ENCODE measurements at regions not wholly inside any gene's neighbourhood (a gene's known extent, or its start where the extent isn't known, plus 50 kb on each side); places are given as distances from the start of the nearest gene placed in this dataset.
"Not testable (repeated sequence)": the region's sequence is repeated elsewhere in the genome, so short reads cannot be mapped to it uniquely, and the experiment has no call there.

GRCh38 chr7:138194567-138194966 is 118.3 kb downstream of the AKR1D1 start:
- Histone ChIP-seq H3K4me3 (ENCODE audit: low read depth, low read length) (no peak overlapping the region), H3K27me3 (ENCODE audit: control insufficient read depth, insufficient read depth, low read length) (no peaks in the 10 kb centered on the region), H3K36me3 (ENCODE audit: control insufficient read depth, insufficient read depth, low read length) (no peaks in the 10 kb centered on the region), H3K27ac (ENCODE audit: low read depth, low read length) (no peak overlapping the region), H3K4me1 (ENCODE audit: control insufficient read depth, insufficient read depth, low read length) (no peaks in the 10 kb centered on the region), H3K9me3 (ENCODE audit: control insufficient read depth, insufficient read depth, low read length) (no peaks in the 10 kb centered on the region)
- 95% methylated on average over 4 of the region's 8 CpGs for WGBS (ENCODE audit: insufficient coverage)
- no peak for DNase-seq (ENCODE audit: low read depth in 4 of 6, low spot score in 6 of 6)

DNA sequence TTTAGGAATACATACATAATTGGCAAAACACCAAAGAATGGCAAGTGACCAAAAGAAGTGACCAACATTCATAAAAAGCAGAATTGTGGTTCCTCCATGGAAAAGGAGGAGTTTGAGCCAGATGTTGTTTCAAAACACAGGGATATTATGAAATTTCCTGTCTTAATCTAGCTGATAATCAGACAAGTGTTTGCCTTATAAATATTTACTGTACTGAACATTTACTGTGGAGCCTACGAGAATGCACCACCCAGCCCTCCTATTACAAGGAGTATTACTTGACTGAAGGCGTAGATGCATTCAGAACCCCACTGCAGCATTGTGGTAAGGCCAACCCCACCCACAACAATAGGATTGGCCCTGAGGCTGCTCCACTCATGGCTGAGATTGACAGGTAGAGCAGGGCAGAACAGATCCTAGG is 118.9 kb downstream of the AKR1D1 start:
- 90% methylated on average over 2 of the region's 2 CpGs for WGBS (ENCODE audit: insufficient coverage)
- Histone ChIP-seq H3K27ac (ENCODE audit: low read depth, low read length) (no peak overlapping the region), H3K27me3 (ENCODE audit: control insufficient read depth, insufficient read depth, low read length) (no peaks in the 10 kb centered on the region), H3K36me3 (ENCODE audit: control insufficient read depth, insufficient read depth, low read length) (no peaks in the 10 kb centered on the region), H3K4me3 (ENCODE audit: low read depth, low read length) (no peak overlapping the region), H3K4me1 (ENCODE audit: control insufficient read depth, insufficient read depth, low read length) (no peaks in the 10 kb centered on the region), H3K9me3 (ENCODE audit: control insufficient read depth, insufficient read depth, low read length) (no peaks in the 10 kb centered on the region)
- no peak for DNase-seq (ENCODE audit: low read depth in 4 of 6, low spot score in 6 of 6)

DNA sequence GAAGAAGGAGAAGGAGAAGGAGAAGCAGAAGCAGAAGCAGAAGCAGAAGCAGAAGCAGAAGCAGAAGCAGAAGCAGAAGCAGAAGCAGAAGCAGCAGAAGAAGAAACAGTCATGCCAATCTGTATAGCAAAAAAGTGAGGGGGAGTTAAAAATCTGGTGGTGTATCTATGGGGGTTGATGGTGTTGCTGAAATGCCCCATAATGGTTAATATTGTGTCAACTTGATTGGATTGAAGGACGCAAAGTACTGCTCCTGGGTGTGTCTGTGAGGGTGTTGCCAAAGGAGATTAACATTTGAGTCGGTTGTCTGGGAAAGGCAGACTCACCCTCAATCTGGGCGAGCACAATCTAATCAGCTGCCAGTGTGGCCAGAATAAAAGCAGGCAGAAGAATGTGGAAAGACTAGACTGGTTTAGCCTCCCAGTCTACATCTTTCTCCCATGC is 120.3 kb downstream of the AKR1D1 start:
- H3K9me3 ChIP-seq (ENCODE audit: control insufficient read depth, insufficient read depth, low read length); H3K4me1 ChIP-seq (ENCODE audit: control insufficient read depth, insufficient read depth, low read length); DNase-seq (ENCODE audit: low read depth in 4 of 6, low spot score in 6 of 6); H3K27ac ChIP-seq (ENCODE audit: low read depth, low read length); H3K36me3 ChIP-seq (ENCODE audit: control insufficient read depth, insufficient read depth, low read length); H3K27me3 ChIP-seq (ENCODE audit: control insufficient read depth, insufficient read depth, low read length); H3K4me3 ChIP-seq (ENCODE audit: low read depth, low read length): not testable (repeated sequence)
- WGBS (ENCODE audit: insufficient coverage), result 100% methylated on average over 3 of the region's 3 CpGs

DNA sequence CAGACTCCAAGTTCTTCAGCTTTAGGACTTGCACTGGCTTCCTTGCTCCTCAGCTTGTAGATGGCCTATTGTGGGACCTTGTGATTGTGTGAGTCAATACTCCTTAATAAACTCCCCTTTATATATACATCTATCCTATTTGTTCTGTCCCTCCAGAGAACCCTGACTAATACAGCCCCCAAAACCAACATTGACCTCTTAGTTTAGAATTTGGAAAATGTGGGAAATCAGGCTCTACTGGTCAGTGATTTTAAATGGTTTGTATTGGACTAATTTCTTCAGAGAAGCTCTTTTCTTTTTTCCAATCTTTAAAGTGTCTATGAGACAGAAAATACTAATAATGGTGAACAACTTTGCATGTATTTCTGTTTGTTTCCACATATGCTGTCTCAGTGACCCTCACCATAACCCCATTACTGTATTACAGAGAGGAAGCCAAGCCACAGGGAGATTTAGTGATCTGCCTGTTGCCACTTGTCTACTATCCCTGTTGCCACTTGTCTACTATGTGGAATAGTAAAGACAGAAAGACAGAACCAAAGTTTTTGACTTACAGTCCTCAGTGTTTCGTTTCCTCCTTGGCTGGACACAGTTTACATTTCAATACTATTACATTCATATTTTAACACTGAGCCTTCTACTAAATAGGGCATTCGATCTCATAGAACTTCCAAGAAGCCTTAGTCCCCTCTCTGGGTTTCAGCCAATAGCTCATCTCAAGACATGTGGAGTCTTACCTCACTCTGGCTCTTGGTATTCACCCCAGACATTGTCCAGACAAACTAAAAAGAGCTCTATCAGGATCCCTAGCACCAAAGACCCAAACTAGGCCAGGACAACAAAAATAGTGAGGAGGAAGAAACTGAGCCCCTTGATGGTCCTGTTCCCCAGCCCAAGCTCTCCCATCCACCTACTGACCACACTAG is 121.0 kb downstream of the AKR1D1 start:
- no peak overlapping the region for H3K27ac ChIP-seq (ENCODE audit: low read depth, low read length)
- no peak for DNase-seq (ENCODE audit: low read depth in 4 of 6, low spot score in 6 of 6)
- WGBS (ENCODE audit: insufficient coverage), result 87% methylated on average over 2 of the region's 2 CpGs

DNA sequence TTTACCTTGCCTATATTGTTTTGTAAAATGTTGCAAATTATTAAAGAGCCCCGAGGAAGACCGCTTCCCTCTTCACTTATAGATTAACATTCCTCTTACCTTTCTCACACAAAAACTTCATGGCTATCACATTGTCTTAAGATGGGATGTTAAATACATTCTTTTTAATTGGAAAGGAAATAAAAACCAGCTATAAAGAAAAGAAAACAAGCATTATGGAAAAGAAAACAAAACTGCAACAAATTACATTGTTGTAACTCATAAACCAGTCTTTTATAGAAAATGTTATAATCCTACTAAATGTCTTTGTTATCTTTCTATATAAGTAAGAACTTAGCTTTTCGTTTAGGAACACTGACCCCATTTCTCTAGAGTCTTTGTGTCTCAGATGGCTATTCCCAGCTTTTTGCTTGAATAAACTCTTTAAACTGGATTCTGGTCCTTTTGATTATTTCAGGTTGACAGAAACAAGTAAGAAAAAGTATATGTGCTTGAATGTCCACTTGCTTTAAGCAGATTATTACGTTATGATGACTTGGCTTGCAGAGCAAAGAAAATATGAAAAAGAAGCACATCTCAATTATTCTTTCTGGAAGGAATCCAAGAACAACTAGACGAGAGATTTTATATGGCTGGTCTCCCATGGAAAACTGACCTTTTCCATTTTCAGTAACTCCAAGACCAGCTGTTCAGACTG is 128.2 kb downstream of the AKR1D1 start:
- DNase-seq (ENCODE audit: low read depth in 4 of 6, low spot score in 6 of 6), result peak in 2 of 6 donors; percentile 41 to 54
- H3K27ac ChIP-seq (ENCODE audit: low read depth, low read length), result no peak overlapping the region
- H3K9me3 ChIP-seq (ENCODE audit: control insufficient read depth, insufficient read depth, low read length), result no peaks in the 10 kb centered on the region
- H3K36me3 ChIP-seq (ENCODE audit: control insufficient read depth, insufficient read depth, low read length), result no peaks in the 10 kb centered on the region
- no peaks in the 10 kb centered on the region for H3K27me3 ChIP-seq (ENCODE audit: control insufficient read depth, insufficient read depth, low read length)
- H3K4me1 ChIP-seq (ENCODE audit: control insufficient read depth, insufficient read depth, low read length), result no peaks in the 10 kb centered on the region
- H3K4me3 ChIP-seq (ENCODE audit: low read depth, low read length), result no peak overlapping the region
- WGBS (ENCODE audit: insufficient coverage), result no CpG with 5 or more reads among the region's 5 CpGs

More for the DNA sequence above, 121.0 kb downstream of the AKR1D1 start:
- H3K4me3 ChIP-seq (ENCODE audit: low read depth, low read length), result no peak overlapping the region
- no peaks in the 10 kb centered on the region for H3K36me3 ChIP-seq (ENCODE audit: control insufficient read depth, insufficient read depth, low read length)
- H3K4me1 ChIP-seq (ENCODE audit: control insufficient read depth, insufficient read depth, low read length), result no peaks in the 10 kb centered on the region
- H3K9me3 ChIP-seq (ENCODE audit: control insufficient read depth, insufficient read depth, low read length), result no peaks in the 10 kb centered on the region
- H3K27me3 ChIP-seq (ENCODE audit: control insufficient read depth, insufficient read depth, low read length), result no peaks in the 10 kb centered on the region

- no peak for DNase-seq (ENCODE audit: low read depth in 4 of 6, low spot score in 6 of 6)
- no peak overlapping the region for H3K27ac ChIP-seq (ENCODE audit: low read depth, low read length)
- no peak overlapping the region for H3K4me3 ChIP-seq (ENCODE audit: low read depth, low read length)
- no peaks in the 10 kb centered on the region for H3K36me3 ChIP-seq (ENCODE audit: control insufficient read depth, insufficient read depth, low read length)
- WGBS (ENCODE audit: insufficient coverage), result no CpG with 5 or more reads among the region's 2 CpGs
- no peaks in the 10 kb centered on the region for H3K4me1 ChIP-seq (ENCODE audit: control insufficient read depth, insufficient read depth, low read length)
- H3K9me3 ChIP-seq (ENCODE audit: control insufficient read depth, insufficient read depth, low read length), result no peaks in the 10 kb centered on the region
- H3K27me3 ChIP-seq (ENCODE audit: control insufficient read depth, insufficient read depth, low read length), result no peaks in the 10 kb centered on the region
Observed at GRCh38 chr7:138204982-138205298, 128.7 kb downstream of the AKR1D1 start.

GRCh38 chr7:138205614-138206150 is 129.4 kb downstream of the AKR1D1 start:
- WGBS (ENCODE audit: insufficient coverage), result 100% methylated on average over 1 of the region's 2 CpGs
- H3K9me3 ChIP-seq (ENCODE audit: control insufficient read depth, insufficient read depth, low read length), result no peaks in the 10 kb centered on the region
- no peak overlapping the region for H3K27ac ChIP-seq (ENCODE audit: low read depth, low read length)
- no peaks in the 10 kb centered on the region for H3K27me3 ChIP-seq (ENCODE audit: control insufficient read depth, insufficient read depth, low read length)
- H3K4me3 ChIP-seq (ENCODE audit: low read depth, low read length), result no peak overlapping the region
- no peaks in the 10 kb centered on the region for H3K36me3 ChIP-seq (ENCODE audit: control insufficient read depth, insufficient read depth, low read length)
- no peaks in the 10 kb centered on the region for H3K4me1 ChIP-seq (ENCODE audit: control insufficient read depth, insufficient read depth, low read length)
- DNase-seq (ENCODE audit: low read depth in 4 of 6, low spot score in 6 of 6), result no peak

DNA sequence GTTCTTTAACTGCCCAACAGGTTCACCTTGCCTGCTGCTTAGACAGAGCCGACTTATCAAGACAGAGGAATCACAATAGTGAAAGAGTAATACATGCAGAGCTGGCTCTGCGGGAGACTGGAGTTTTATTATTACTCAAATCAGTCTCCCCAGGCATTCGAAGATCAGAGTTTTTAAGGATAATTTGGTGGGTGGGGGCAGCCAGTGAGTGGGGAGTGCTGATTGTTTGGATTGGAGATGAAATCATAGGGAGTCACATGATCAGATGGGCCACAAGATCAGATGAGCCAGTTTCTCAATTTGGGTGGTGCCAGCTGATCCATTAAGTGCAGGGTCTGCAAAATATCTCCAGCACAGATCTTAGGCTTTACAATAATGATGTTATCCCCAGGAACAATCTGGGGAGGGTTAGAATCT is 131.3 kb downstream of the AKR1D1 start:
- Histone ChIP-seq H3K9me3 (ENCODE audit: control insufficient read depth, insufficient read depth, low read length) (no peaks in the 10 kb centered on the region), H3K36me3 (ENCODE audit: control insufficient read depth, insufficient read depth, low read length) (no peaks in the 10 kb centered on the region), H3K27ac (ENCODE audit: low read depth, low read length) (no peak overlapping the region), H3K4me3 (ENCODE audit: low read depth, low read length) (no peak overlapping the region), H3K27me3 (ENCODE audit: control insufficient read depth, insufficient read depth, low read length) (no peaks in the 10 kb centered on the region), H3K4me1 (ENCODE audit: control insufficient read depth, insufficient read depth, low read length) (no peaks in the 10 kb centered on the region)
- DNase-seq (ENCODE audit: low read depth in 4 of 6, low spot score in 6 of 6), result no peak
- no CpG with 5 or more reads among the region's 3 CpGs for WGBS (ENCODE audit: insufficient coverage)

- Histone ChIP-seq H3K36me3 (ENCODE audit: control insufficient read depth, insufficient read depth, low read length) (no peaks in the 10 kb centered on the region), H3K27ac (ENCODE audit: low read depth, low read length) (no peak overlapping the region), H3K4me1 (ENCODE audit: control insufficient read depth, insufficient read depth, low read length) (no peaks in the 10 kb centered on the region), H3K27me3 (ENCODE audit: control insufficient read depth, insufficient read depth, low read length) (no peaks in the 10 kb centered on the region), H3K9me3 (ENCODE audit: control insufficient read depth, insufficient read depth, low read length) (no peaks in the 10 kb centered on the region), H3K4me3 (ENCODE audit: low read depth, low read length) (no peak overlapping the region)
- no peak for DNase-seq (ENCODE audit: low read depth in 4 of 6, low spot score in 6 of 6)
- 71% methylated on average over 1 of the region's 3 CpGs for WGBS (ENCODE audit: insufficient coverage)
Observed at GRCh38 chr7:138208142-138208570, 131.9 kb downstream of the AKR1D1 start.
